Hematopoietic multipotent progenitor cell treated with erythropoietin and hydrocortisone succinate and interleukin-3 and kit ligand, for 6 days (in vitro differentiated cells): ENCODE measurements at regions not wholly inside any gene's neighbourhood (a gene's known extent, or its start where the extent isn't known, plus 50 kb on each side); places are given as distances from the start of the nearest gene placed in this dataset.
"Not testable (repeated sequence)": the region's sequence is repeated elsewhere in the genome, so short reads cannot be mapped to it uniquely, and the experiment has no call there.

ENCODE experiments used
- DNase-seq: peaks from one replicate; pipeline ENCODE4 v3.0.0-alpha.2; 2015

DNA sequence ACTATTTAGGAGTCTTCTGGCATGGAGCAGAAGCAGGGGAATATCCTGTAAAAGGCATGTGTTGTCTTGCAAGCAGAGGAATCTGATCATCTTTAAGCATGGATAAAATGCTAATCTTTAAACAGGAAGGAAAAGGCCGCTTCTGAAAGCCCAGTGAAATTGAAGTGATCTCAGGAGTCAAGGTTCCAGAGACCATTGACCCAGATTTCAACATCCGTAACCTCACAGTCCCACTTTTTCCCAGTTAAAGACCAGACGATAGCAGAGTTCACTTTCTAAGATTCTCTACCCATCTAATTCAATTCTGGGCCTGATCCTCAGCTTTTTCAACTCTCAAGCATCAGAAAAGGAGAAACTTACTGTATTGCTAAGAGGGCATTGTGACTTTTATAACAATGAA is 332.2 kb upstream of the LRP1B start:
- no peak for DNase-seq

- DNase-seq = no peak
These were observed 331.5 kb upstream of the LRP1B start for GRCh38 chr2:142462306-142462705.

- DNase-seq = no peak
These were observed 314.8 kb upstream of the LRP1B start for GRCh38 chr2:142445551-142446072.

GRCh38 chr2:142445023-142445422 is 314.2 kb upstream of the LRP1B start:
- no peak for DNase-seq

DNA sequence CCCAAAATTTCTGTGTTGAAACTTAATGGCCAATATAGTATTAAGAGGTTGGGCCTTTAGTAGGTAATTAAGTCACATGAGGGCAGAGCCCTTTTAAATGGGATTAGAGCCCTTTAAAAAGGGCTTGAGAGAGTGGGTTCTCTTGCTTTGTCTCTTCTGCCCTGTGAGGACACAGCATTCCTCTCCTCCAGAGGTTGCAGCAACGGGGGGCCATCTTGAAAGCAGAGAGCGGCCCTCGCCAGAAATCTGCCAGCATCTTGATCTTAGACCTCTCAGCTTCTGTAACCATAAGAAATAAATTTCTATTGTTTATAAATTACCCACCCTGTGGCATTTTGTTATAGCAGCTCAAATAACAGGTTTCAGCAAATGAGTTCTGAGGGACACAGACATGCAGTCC is 305.0 kb upstream of the LRP1B start:
- DNase-seq = no peak

DNA sequence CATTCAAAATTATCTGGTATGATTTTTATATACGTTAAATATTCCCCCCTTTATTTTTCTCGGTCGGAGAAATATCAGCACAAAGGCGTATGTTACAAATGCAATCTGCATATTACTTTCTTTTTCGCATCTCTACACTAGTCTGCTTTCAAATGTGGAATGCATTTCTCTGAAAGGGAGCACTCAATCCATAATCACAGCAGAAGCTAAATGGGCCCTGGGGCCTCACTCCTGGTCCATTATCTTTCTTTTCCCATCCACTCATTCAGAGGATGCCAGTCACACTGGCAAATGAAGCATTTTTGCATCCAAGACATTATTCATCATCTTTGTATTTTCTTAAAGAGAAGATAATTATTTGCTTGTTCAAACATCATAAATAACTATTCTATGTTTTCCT is 295.2 kb upstream of the LRP1B start:
- DNase-seq = no peak

DNA sequence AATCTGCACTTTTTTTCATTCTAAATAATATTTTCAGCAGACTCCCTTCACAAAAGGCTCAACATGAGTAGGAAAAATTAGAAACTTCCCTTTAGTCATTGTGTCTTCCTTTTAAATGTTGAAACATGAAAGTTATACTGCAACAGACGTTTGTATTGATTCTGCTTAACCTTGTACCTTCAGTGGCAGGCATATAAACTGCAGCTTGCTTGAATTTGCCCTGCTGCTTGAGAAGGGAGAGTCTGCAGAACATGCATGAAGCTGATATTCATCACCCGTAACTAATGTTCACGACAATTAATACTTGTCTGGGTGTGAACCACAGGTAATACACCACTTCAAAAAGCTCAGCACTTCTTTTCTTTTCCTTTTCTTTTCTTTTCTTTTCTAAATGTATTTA is 294.7 kb upstream of the LRP1B start:
- no peak for DNase-seq

GRCh38 chr2:142423603-142424002 is 292.8 kb upstream of the LRP1B start:
- DNase-seq = no peak

DNA sequence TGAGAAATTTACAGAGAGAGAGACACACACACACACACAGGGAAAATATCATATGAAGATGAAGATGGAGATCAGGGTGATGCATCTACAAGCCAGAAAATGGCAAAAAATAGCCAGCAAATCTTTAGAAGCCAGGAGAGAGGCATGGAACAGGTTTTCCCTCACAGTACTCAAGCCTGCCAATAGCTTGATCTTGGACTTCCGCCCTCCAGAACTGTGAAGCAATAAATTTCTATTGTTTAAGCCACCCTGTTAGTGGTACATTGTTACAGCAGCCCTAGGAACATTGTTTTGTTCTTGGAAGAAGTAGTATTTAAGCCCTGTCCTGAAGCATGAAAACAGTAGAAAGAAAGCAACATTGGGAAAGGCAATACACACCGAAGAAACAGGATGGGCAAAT is 292.0 kb upstream of the LRP1B start:
- DNase-seq = no peak

- no peak for DNase-seq
These were observed 291.2 kb upstream of the LRP1B start for GRCh38 chr2:142422041-142422440.

DNA sequence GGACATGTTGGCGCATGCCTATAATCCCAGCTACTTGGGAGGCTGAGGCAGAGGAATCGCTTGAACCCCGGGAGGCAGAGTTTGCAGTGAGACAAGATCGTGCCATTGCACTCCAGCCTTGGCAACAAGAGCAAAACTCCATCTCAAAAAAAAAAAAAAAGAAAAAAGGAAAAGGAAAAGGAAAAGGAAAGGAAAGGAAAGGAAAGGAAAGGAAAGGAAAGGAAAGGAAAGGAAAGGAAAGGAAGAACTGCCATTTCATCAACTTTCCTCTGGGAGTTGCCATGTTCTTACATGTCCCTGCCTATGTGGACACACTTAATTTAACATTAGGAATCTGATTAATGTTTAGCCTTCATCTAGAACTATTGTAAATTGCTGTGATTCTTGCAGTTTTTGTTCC is 287.9 kb upstream of the LRP1B start:
- DNase-seq = not testable (repeated sequence)

DNA sequence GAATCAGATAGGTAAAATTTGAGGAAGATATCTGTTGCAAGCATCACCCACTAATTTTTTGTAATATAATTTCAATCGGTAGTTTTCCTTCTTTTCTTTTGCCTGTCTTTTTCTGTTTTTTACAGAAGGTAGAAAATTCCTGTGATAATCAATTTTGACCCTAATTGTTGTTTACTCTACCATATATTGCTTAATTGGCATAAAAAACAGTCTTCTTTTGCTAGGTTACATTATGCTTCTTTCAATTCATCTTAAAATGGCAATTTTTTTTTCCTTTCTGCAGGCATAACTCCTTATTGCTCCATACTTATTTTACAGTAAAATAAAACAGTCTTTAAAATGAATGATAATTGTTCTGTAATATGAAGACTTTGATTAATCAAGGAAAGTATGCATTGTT is 286.2 kb upstream of the LRP1B start:
- DNase-seq = no peak

DNA sequence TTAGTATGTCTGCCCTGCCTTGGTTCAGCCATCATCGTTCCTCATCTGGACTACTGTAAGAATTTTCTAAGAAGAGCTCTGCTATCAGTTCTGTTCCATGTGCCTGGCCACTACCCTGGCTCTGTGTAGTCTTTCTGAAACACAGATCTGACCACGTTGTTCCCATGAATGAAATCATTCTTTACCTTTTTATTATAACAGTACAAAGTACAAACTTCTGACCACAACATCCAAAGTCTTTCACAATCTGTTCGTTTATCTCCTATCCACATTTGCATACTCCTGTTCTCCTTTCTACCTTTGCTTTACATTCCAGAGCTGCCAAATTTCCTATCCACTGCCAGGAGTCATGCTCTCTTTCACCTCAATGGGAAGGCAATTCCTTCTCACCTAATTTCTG is 284.6 kb upstream of the LRP1B start:
- no peak for DNase-seq

GRCh38 chr2:142398212-142398611 is 267.4 kb upstream of the LRP1B start:
- DNase-seq = no peak

GRCh38 chr2:142395291-142395690 is 264.5 kb upstream of the LRP1B start:
- DNase-seq = no peak

GRCh38 chr2:142380372-142380771 is 249.6 kb upstream of the LRP1B start:
- no peak for DNase-seq

DNA sequence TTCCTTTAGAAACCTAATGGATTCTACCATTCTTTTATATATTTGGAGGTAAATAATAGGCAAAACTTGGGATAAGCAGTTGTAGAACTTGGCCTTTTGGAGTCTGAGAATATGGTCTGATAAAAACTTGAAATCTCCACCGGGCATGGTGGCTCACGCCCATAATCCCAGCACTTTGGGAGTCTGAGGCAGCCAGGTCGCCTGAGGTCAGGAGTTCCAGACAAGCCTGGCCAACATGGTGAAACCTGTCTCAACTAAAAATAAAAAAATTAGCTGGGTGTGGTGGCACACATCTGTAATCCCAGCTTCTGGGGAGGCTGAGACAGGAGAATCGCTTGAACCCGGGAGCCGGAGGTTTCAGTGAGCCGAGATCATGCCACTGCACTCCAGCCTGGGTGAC is 231.3 kb upstream of the LRP1B start:
- not testable (repeated sequence) for DNase-seq

GRCh38 chr2:142347751-142348150 is 216.9 kb upstream of the LRP1B start:
- no peak for DNase-seq

DNA sequence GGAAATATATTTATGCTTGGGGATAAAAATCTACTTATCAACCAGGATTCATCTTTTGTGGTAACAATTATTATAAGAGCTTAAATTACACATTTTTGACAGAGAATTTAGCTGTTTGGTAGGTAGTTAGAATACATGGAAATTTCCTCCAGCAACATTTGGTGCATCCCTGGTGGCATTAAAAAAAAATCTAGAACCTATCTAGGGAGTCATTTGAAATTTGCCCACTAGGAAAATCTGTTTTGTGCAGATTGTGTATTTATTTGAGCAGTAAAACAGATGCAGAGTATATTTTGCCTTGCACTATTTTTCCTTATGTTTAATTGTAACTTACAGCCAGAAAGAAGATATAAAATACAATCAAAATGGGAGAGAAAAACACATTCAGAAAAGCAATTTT is 208.4 kb upstream of the LRP1B start:
- DNase-seq = no peak

DNA sequence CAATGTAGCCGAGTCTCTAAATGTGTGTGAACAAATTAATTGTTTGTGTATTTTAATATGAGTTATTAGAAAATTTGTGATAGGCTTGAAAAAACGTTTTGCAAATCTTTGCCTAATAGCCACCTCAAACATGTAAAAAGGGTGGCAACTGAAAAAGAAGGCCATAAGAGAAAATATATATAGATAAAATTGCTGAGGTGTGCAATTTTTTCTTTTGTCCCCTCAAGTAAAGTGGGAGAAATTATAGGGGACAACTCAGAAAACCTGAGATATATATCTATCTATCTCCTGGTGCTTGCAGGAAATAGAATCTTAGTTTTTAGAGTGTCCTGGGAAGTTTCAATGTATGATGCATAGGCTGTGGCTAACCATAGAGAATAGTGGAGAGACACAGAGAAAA is 201.4 kb upstream of the LRP1B start:
- no peak for DNase-seq

DNA sequence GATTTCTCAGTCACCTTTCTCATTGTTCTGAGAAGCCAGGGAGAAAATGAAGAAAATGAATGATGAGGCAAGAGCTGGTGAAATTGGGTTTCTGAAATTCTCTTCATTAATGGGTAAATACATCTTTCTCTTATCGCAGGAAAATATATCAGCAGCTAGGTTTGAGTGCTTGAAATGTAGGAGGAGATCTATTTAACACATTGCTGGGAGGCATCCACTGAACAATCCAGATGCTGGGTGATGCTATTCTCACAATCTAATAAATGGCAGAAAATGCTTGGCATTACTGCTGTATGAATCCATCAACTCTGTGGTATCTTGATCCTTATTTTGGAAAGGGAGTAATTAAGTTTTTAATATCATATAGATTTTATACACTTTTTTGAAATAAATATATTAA is 199.6 kb upstream of the LRP1B start:
- DNase-seq = no peak

DNA sequence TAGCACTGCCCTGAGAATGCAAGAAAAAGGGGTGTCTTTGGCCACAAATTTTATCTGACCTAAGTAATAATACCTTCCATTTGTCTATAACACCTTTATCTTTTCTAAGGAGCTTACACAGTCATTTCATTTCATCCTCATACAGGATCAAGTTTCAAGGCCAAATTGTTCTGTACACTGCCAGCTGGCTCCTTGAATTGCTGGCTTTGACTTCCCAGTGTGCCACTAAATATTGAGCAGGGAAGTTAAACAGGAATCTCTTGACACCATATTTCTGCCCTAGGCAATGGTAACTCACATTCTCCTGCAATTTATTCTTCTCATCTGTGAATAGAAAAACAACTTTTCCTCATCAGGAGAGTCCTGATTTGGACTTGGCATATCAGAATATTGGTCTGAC is 195.1 kb upstream of the LRP1B start:
- DNase-seq = no peak

DNA sequence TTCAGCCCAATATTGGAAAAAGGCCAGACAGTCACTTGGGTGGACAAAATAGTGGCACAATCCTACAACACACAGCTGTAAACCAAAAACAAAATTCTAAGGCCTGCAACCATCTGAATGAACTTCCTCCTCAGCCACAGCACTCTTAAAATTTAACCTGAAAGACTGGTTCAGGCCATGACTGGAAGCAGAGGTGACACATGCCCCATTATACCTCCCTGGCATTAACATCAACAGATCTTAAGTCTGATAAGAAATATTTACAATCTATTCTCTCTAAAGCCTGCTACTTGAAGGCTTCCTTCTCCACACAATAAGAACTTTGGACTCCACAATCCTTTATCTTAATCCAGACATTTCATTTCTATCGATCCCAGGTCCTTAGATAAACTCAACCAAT is 192.4 kb upstream of the LRP1B start:
- DNase-seq = no peak

DNA sequence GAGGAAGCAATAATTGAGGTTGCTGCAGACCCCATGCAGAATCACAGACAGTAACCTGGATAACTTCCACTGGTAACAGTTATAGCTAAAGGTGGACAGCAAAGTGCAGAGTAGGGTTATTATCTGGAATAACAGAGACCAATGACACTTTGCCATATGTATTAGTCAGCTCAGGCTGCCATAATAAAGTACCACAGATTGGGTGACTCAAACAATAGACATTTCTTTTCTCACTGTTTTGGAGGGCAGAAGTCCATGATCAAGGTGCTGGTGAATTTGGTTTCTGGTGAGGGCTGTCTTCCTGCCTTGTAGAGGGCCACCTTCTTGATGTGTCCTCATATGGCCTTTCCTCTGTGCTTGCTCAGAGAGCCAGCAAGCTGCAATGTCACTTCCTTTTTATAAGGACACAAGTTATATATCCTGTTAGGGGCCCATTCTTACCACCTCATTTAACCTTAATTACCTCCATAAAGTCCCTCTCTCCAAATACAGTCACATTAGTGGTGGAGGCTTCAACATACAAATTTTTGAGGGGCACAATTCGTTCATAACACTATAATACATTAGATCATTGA is 191.0 kb upstream of the LRP1B start:
- DNase-seq = no peak

DNA sequence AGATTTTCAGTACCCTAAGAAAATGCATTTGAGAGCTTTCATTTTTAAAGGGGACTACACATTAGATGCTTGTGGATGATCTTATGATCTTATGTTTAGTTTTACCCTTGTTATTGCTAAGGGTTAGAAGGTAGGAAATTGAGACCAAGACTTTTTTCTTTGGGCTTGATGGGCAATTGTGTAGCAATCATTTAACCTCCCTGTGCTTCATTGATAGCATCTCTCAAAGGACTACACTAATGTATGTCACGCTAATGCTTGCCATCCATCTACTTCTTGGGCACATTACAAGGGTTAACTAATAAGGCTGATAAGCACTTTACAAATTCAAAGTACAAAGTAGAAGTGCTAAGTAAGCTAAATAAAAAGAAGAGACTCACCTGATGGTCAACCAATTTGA is 189.3 kb upstream of the LRP1B start:
- DNase-seq = no peak

- no peak for DNase-seq
These were observed 185.2 kb upstream of the LRP1B start for GRCh38 chr2:142316049-142316448.
